ENCODE measurements at regions not wholly inside any gene's neighbourhood (a gene's known extent, or its start where the extent isn't known, plus 50 kb on each side); places are given as distances from the start of the nearest gene placed in this dataset.

DNA sequence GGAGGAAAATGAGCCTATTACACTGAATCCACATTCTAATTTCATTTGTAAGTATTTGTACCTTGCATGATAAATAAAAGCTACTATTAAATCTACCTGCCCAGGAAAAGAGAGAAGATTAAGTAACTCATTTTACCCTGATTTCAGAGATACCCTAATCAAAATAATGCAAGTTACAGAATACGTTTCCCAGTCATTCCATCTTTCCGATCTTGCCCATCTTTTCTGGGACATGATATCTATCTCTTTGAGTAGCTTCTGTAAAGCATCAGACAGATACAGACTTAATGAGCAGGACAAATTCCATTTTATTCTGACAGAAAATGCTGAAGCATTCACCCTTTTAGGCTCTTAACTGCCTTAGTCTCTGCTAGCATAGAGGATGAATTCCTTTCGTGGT lies 56.6 kb downstream of the SPRY2 start:
- DNase-seq = no peak

DNA sequence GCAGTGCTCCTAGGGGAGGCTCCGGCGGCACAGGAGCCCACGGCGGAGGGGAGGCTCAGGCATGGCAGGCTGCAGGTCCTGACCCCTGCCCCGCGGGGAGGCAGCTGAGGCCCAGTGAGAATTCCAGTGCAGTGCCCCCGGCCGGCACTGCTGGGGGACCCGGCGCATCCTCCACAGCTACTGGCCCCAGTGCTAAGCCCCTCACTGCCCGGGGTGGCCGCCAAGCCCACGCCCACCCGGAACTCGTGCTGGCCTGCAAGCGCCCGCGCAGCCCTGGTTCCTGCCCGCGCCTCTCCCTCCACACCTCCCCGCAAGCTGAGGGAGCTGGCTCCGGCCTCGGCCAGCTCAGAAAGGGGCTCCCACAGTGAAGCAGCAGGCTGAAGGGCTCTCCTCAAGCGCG lies 62.2 kb downstream of the SPRY2 start:
- no peak for DNase-seq

DNA sequence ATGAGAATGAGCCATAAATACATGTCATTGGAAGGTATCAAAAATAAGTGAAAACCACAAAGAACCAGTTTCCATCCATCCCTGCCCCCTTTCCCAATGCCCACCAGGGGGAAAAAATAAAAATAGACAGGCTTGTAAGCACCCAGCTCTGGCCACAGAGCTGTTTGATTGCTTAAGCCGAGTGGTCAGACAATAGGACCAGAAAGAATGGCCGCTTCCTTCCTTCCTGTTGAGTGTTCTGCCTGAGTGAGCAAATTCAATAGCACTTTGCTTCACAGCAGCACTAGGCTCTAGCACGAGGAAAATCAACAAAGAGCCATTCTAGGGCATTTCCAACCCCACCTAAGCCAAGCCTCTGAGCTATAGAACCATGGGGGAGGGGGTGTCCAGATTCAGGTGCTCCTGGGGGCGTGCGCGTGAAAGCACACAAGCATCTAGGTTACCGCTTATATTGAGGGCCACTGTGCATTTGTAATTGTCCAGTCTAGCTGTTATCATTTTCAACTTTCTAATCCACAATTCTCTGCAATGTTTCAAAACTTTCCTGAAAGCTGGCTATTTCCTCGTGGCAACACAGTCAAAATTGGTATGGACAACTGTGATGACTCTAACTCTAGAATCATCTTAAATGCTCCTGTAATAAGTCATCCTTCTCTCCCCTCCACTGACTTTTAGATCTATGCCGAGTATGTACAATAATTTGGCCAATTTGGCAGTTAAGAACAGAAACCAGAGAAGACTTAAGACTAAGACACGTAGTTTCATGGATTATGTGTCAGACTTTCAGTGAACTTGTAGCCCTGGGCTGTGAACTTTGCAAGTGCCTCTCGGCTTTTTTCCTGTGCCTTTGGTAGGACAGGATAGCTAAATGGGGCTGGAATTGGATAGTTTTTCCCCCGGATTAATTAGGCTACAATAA lies 64.3 kb downstream of the SPRY2 start:
- peak; percentile 91 for DNase-seq

DNA sequence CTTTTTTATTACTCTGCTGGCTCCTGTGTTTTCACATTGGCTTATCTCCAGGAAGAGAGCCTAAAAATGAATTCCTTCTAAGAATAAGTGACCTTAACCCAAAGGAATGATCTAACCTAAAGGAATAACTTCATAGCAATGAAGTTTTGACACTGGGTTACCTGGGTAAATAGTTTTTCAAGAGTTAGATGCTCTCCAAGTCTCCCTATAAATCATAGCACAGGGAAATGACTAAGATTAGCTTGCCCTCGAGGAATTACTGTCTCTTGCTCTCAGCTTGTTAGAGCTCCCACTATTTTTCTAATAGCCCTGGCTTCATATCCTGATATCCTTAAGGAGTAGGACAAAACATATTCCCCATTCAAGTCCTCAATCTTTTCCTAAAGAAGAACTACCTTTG lies 66.3 kb downstream of the SPRY2 start:
- no peak for DNase-seq

DNA sequence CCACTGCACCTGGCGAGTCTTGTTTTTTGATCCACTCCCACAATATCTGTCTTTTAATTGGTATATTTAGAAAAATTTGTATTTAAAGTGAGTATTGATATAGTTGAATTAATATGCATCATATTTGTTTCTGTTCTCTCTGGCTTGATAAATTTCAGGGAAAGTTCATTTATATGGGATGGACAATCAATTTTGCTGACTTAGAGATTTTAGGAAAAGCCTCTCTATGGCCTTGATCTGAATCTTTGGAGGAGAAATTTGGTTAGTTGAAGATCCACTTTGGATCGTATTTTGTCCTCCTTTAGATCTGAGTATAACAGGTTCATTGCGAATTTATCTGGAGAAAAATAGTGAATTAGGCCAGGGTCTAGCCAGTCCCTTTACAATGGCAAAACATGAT lies 67.2 kb downstream of the SPRY2 start:
- DNase-seq = no peak

DNA sequence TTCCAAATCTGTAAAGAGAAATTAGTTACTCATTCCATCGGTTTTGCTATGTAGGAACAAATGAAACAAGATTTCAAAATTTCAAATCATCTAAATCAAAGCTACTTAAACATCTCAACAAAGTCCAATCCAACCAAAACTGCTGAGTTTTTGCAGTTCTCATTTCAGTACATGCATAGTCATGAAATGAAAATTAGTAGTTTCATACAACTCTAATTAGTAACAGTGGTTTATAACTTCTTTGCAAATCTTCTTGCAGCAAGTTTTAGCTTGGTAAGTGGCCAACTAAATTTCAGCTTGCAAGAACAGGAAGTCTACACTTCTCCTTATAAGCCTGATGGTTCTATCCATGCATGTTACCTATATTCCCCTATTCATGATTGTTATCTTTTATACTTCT lies 75.6 kb downstream of the SPRY2 start:
- DNase-seq = no peak

DNA sequence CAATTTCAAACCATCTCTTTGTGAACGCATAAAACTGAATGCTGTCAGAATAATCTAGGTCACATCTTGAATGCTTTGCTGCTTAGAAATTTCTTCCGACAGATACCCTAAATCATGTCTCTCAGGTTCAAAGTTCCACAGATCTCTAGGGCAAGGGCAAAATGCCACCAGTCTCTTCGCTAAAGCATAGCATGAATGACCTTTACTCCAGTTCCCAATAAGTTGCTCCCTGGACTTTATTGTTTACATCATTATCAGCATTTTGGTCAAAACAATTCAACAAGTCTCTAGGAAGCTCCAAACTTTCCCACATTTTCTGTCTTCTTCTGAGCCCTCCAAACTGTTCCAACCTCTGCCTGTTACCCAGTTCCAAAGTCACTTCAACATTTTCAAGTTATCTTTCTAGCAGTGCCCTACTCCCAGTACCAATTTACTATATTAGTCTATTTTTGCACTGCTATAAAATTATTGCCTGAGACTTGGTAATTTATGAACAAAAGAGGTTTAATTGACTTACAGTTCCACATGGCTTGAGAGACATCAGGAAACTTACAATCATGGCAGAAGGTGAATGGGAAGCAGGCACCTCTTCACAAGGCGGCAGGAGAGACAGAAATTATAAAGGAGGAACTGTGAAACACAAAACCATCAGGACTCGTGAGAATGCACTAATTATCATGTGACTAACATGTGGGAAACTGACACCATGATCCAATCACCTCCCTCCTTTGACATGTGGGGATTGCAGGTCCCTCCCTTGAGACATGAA lies 77.0 kb downstream of the SPRY2 start:
- DNase-seq = no peak

DNA sequence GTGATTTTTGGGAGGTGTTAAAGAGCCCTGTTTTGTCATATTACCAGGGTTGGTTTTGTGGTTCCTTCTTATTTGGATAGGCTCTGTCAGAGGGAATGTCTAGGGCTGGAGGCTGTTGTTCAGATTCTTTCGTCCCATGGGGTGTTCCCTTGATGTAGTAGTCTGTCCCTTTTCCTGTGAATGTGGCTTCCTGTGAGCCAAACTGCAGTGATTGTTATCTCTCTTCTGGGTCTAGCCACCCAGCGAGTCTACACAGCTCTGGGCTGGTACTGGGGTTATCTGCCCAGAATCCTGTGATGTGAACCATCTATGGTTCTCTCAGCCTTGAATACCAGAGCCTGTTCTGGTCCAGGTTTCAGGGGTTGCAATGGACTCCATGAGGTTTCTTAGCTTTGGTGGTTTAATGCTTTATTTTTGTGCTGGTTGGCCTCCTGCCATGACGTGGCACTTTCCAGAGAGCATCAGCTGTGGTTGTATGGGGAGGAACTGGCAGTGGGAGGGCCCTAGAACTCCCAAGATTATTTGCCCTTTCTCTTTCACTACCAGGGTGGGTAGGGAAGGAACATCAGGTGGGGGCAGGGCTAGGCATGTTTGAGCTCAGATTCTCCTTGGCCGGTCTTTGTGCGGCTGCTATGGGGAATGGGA lies 78.8 kb downstream of the SPRY2 start:
- no peak for DNase-seq

DNA sequence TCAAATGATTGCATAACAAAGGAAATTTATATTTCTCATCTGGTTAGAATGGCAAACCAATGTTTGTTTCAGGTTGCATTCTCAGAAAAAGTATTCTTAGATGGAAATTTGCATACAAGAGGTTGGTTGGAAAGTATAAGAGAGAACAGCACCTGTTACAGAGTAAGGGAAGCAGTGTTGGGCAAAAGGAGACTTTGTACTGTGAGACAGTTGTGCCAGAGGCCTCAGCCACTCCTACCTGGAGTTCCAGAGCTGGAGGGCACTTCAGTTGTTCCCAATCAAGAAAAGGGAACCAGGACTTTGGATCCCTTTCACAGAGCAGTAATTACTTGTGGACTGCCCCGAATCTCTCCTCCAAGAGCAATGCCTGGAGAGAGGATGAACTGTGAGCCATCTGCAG lies 81.8 kb downstream of the SPRY2 start:
- no peak for DNase-seq

DNA sequence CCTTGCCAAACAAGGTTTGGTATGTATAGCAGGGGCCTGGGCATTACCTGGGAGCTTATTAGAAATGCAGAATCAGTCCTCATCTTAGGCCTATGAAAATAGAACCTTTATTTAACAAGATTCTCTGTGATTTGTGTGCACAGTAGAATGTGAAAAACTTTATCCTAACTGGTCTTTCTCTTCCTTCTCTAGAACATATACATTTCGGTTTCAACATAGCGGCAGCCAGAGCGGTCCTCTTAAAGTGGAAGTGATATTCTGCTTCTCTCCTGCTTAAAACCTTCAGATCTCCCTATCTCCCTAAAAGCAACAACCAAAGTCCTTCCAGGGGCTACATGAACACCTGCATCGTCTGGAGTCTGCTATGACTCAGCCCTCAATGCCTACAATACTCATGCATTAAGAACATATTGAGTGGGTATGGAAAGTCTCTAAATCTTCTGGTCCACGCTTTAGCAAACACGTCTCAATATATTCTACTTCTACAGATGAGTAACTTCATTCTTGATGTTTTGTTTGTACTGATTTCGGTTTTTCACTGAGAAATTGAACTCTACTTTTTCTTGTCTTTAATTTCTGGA lies 84.5 kb downstream of the SPRY2 start:
- no peak for DNase-seq

DNA sequence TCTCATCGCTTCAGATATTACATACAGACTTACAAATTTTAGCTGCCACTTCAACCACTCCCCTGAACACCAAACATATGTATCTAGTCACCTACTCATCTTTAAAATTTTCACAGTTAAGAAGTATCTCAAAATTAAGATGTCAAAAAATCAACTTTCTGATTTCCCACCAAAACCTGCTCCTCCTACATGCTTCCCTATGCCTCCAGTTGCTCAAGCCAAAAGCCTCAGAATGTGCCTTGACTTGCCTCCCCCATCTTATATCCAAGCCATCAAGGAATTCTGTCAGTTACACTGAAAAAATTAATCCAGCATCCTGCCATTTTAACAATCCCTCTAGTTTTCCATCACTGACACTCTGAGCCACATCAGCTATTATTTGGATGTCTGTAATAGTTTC lies 85.0 kb downstream of the SPRY2 start:
- DNase-seq = no peak

DNA sequence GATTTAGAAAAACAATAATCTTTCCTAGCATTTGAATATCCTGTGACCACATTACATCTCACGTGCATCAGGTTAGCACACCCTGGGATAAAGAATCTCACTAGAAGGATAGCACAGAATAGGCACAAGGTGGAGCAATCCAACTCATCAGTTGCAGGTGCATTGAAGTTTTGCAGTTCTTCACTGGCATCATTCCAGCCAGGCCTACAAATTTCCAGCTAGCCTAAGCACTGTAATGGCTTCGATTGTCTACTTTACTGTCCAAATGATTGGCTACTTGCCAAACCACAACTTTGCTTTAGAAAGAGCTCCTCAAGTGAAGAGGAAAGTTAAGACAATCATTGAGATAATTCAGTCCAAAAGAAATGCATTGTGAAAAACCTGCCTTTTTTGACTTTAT lies 89.5 kb downstream of the SPRY2 start:
- DNase-seq = peak; percentile 61

DNA sequence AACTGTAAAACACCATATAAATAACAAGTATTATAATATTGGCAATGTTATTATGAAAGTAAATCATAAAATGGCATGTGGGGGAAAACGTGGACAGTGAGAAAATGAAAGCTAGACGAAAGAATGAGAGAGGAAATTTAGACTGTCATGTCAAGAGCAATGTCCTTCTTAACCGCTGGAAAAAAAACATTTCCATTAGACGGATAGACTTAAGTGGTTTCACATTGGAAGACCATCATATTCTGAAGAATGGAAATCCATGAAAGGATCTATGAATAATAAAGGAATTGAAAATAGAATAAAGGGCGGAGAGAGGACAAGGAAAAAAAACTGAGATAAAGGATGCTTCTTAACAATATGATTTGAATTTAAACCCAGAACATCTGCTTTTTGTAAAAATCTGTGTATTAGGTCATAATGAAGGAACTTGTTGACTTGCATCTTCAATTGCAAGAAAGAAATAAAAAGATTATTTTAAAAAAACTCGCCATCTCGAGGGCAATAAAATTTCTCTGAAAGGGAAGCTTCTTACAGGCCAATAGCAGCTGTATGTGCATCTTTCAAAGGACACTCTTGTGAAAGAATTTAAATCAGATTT lies 90.6 kb downstream of the SPRY2 start:
- DNase-seq = no peak

DNA sequence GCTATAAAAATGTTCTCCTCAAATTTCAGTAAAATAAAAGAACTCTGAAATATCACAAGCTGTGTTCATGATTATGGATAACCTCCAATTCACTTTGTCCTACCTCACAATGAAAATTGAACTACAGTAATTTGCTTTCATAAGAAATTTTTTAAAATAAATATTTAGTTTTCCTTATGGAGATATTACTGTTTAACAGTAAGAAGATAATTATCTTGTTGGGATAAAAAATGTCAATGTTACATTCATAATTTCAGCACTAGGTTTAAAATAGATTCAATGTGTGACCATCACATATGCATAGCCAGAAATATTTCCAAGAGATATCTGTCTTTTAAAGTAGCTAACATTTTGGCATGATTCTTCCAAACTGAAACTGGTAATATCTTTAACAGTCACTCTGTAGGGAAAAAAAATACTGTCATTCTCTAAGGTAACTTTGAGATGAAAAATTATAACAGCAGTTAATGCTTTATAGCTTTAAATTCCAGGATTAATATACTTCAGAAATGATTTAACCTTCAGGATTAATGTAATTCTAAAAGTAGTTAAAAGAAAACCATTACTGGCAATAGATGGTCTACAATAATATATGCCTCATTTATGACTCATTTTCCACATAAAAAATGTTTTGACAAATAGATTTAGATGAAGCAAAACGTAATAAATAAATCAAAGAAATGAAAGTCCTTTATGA lies 91.3 kb downstream of the SPRY2 start:
- DNase-seq = no peak

DNA sequence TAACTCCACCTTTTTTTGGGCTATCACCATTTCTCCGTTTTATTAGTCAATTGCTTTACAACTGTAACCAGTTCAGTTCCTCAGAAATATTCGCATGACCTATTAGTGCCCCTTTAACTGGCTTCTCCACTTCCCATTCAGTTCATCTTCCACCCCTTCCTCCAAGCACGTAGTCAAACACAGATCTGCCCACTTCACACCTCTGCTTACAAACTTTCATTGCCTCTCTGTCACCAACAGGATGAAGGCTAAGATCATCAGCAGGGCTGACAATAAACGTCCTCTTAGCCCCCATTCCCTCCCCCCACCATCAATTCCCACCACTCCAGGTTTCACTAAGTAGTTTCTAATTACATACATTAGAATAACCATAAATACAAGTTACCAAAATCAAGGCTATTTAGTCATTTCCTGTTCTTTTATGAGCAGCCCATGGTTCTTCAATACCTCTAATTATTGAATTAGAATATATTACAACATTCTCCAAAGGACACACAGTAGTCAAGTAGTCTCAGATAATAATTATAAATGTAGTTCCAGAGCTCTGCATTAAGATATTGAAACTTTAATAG lies 95.7 kb downstream of the SPRY2 start:
- DNase-seq = no peak

DNA sequence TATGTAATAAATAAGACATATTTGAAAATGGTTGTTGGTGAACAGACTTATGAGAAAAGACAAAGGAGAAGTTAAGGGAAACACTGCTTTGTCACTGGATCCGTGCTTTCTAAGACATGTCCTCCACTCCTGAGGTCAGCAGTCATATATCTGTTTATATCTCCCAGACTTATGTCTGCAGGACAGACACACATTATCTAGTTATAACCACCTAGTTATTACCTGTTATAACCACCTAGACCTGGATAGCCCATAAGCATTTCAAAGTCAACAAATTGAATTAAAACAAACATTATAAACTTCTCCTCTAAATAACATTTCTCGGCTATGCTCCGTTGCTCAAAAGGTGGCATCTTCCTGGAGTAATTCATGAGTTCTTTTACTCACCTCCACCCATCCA lies 96.4 kb downstream of the SPRY2 start:
- DNase-seq = no peak

DNA sequence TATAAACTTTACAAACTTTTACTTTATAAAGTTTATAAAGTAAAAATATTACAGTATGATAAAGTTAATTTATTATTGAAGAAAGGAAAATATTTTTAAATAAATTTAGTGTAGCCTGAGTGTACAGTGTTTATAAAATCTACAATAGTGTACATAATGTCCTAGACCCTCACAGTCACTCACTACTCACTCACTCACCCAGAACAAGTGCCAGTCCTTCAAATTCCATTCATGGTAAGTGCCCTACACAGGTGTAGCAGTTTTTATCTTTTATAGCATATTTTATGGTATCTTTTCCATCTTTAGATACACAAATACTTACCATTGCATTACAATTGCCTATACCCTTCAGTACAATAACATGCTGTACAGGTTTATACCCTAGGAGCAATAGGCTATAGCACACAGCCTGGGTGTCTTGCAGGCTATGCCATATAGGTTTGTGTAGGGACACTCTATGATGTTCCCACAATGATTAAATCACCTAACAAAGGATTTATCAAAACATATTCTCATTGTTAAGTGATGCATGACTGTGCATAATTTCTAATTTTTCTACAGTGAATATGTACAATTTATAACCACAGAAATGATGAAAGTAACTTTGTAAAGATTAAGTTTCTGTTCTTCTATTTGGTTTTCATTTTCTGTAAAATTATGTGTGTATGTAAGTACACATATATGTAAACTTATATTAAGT lies 98.0 kb downstream of the SPRY2 start:
- no peak for DNase-seq

DNA sequence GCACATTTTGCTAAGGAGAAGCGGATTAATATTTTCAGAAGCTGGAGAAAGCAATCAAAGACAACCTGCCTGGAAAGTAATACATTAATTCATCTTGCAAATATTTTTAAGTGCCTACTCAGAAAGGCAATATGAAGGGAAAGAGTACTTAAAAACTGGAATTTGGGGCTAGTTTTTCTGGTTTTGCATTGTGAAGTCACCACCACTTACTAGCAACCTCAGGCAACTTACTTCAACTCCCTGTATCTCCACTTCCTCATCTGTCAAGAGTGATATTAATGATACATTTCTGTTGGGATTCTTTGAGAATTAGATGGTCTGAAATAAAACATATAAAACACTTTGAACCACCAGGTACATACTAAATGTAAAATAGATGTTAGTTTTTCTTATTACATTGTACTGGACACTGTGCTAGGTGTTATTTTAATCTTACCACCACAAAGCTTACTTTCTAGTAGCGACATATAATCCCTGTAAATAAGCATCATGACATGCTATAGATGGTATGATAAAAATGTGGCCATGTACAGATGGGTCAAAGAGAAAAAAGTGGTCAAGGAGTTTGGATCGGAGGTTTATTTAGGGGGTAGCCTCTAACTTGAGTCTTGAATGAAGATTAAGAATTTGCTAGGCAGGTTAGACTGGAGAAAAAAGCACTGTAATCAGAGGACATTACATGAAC lies 101.2 kb downstream of the SPRY2 start:
- no peak for DNase-seq

DNA sequence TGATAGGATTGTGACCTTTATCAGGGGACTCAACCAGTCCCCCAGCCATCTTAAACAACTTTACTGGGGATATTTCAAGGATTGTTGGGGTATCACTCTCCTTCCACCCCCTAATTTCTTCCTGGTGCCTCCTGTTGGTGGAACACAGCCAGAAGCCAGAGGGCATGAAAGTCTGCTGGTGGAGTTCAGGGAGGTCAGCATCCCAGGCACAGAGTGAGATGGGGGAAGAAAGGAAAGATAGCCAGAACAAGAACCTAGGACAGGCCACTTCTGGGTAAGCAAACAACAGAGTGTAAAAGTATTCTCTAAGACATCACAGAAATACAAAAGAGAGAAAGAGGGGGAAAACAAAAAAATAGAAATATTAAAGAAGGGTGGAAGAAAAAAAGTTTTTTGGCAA lies 101.8 kb downstream of the SPRY2 start:
- DNase-seq = no peak

DNA sequence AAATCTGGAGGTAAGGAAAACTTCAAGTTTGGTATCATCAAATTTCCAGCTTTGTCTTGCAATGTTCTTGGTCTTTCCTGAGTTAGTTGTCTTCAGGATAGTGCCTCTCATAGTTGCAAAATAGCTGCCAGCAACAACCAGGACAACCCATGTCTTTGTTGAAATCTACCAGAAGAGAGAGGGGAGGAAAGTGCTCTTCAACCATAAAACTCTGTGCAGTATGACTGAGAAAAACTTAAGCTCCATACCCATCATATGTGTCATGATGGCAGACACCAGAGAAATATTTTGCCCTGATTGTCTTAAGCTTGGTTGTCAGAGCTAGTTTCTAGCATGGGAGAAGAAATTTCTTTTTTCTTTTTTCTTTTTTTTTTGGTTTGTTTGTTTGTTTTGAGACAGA lies 103.3 kb downstream of the SPRY2 start:
- no peak for DNase-seq

DNA sequence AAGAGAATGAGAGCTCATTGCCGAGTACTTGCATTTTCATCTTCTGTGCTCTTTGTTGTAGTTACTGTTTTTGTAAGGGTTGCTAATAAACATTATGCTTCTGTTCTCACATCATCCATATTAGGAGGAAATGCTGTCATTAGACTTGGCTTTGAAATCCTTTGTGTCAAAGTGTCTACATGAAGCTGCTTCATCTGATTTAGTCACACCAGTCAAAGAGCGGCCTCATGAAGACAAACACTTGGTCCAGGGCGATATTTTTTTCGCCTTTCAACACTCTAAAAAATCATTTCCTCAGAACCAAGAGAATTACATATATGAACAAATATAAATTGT lies 105.0 kb downstream of the SPRY2 start:
- DNase-seq = no peak
